GM10266 (cell line): ENCODE measurements at regions not wholly inside any gene's neighbourhood (a gene's known extent, or its start where the extent isn't known, plus 50 kb on each side); places are given as distances from the start of the nearest gene placed in this dataset.
"Not testable (repeated sequence)": the region's sequence is repeated elsewhere in the genome, so short reads cannot be mapped to it uniquely, and the experiment has no call there.

ENCODE experiments used
- DNase-seq: peaks from one replicate; pipeline ENCODE4 v3.0.0; 2012; ENCODE audit errors: extremely low spot score
- TF ChIP-seq, protein P1 (sequence below): IDR thresholded peaks from 2 replicates; pipeline ENCODE4 v1.5.1; 2012; ENCODE audit warnings: mild to moderate bottlenecking, low read depth; ENCODE audit not compliant: control insufficient read depth, insufficient read depth; ENCODE audit errors: missing control alignments

DNA sequence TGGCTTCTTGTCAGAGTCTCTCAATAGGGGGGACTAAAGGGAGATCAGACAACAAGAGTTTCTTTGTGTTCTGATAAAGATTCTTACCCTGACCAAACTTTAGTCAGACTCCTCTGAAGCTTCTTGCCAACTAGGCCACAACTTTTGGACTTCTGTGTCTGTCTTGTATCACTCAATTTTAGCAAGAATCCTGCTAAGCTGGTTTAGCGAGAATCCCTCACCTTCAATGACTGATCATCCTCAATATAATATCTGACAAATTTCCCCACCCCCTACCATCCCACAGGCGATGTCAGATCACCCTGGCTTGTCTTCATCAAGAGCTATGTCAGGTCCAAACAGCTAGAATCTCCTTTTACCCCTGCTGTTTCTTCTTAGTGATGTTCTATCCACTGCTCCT, 215.2 kb downstream of the RASSF9 start:
- TF ChIP-seq, protein P1, sequence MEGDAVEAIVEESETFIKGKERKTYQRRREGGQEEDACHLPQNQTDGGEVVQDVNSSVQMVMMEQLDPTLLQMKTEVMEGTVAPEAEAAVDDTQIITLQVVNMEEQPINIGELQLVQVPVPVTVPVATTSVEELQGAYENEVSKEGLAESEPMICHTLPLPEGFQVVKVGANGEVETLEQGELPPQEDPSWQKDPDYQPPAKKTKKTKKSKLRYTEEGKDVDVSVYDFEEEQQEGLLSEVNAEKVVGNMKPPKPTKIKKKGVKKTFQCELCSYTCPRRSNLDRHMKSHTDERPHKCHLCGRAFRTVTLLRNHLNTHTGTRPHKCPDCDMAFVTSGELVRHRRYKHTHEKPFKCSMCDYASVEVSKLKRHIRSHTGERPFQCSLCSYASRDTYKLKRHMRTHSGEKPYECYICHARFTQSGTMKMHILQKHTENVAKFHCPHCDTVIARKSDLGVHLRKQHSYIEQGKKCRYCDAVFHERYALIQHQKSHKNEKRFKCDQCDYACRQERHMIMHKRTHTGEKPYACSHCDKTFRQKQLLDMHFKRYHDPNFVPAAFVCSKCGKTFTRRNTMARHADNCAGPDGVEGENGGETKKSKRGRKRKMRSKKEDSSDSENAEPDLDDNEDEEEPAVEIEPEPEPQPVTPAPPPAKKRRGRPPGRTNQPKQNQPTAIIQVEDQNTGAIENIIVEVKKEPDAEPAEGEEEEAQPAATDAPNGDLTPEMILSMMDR = no peak
- no peak for DNase-seq

GRCh38 chr12:85623763-85624162, 212.4 kb downstream of the RASSF9 start:
- TF ChIP-seq, protein P1 = no peak

DNA sequence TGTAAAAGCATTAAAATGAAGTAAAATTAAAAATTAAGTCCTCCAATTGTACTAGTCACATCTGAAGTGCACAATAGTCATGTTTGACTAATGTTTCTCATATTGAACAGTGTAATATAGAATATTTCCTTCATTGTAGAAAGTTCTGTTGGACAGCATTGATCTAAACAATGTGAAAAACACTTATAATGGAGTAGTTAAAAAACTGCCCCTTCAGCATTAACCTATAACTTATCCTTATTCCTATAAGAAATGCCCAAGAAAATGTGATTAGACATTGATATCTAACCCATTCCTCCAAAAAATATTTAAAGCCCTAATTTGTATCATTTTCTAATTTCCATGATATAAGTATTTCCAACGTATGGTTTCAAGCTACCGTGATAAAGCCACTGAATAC, 210.7 kb downstream of the RASSF9 start:
- no peak for DNase-seq
- TF ChIP-seq, protein P1 = no peak

More at GRCh38 chr12:85623763-85624162, 212.4 kb downstream of the RASSF9 start:
- no peak for DNase-seq

GRCh38 chr12:85626001-85626783, 210.0 kb downstream of the RASSF9 start:
- no peak for DNase-seq
- TF ChIP-seq, protein P1 = no peak

DNA sequence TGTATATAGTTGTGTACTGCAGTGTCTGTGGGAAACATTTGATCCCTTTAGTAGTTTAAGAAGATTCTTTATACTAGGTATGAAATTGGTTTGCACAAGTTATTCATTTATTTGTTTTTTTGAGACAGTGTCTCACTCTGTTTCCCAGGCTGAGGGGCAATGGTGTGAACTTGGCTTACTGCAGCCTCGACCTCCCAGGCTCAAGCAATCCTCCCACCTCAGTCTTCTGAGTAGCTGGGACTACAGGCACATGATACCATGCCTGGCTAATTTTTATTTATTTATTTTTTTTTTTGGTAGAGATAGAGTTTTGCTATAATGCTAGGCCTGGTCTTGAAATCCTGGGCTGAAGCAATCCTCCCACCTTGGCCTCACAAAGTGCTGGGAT, 209.4 kb downstream of the RASSF9 start:
- TF ChIP-seq, protein P1 = no peak
- DNase-seq = no peak

GRCh38 chr12:85627584-85627983, 208.6 kb downstream of the RASSF9 start:
- TF ChIP-seq, protein P1 = no peak
- DNase-seq = no peak

- DNase-seq = not testable (repeated sequence)
These were observed 207.6 kb downstream of the RASSF9 start for GRCh38 chr12:85628562-85628961.
